ENCODE measurements at regions not wholly inside any gene's neighbourhood (a gene's known extent, or its start where the extent isn't known, plus 50 kb on each side); places are given as distances from the start of the nearest gene placed in this dataset.
"Not testable (repeated sequence)": the region's sequence is repeated elsewhere in the genome, so short reads cannot be mapped to it uniquely, and the experiment has no call there.

GRCh38 chr7:21338728-21339164, 89.1 kb upstream of the SP4 start:
- ATAC-seq, result peak; percentile 88 to 97 (median 96)
- no peak overlapping the region for H3K4me3 ChIP-seq (ENCODE audit: low read length)
- peak overlapping the region; percentile 65 for H3K27ac ChIP-seq (ENCODE audit: low read length)

GRCh38 chr7:21344900-21345299, 83.0 kb upstream of the SP4 start:
- H3K36me3 Mint-ChIP-seq; H3K4me3 ChIP-seq (ENCODE audit: low read length); H3K4me3 Mint-ChIP-seq; H3K4me1 ChIP-seq (ENCODE audit: control insufficient read depth, insufficient read depth, low read length); intact Hi-C loops (cut with micrococcal nuclease); ATAC-seq; H3K27me3 Mint-ChIP-seq (ENCODE audit: low read depth in 2 of 2); H3K27ac ChIP-seq (ENCODE audit: low read length); DNase-seq; H3K27ac Mint-ChIP-seq; H3K27me3 ChIP-seq (ENCODE audit: control insufficient read depth, insufficient read depth, low read length); H3K36me3 ChIP-seq (ENCODE audit: control insufficient read depth, insufficient read depth, low read length); H3K9me3 ChIP-seq (ENCODE audit: control insufficient read depth, insufficient read depth, low read length); H3K9me3 Mint-ChIP-seq: not testable (repeated sequence)
- WGBS (ENCODE audit: insufficient coverage), result 84% methylated on average over 7 of the region's 7 CpGs
- H3K4me1 Mint-ChIP-seq, result peaks cover 27 to 36% of the 10 kb centered on the region in 2 donors

More at GRCh38 chr7:21338728-21339164, 89.1 kb upstream of the SP4 start:
- intact Hi-C loops (cut with micrococcal nuclease), result loop anchor here (1.0 to 5.0 kb wide), 3 partner anchors 15 to 44 kb away; no protein-coding TSS in a partner anchor
- peaks cover 60 to 66% of the 10 kb centered on the region in 2 donors for H3K4me1 Mint-ChIP-seq
- DNase-seq, result peak; percentile 27 to 65
- H3K27me3 ChIP-seq (ENCODE audit: control insufficient read depth, insufficient read depth, low read length), result no peaks in the 10 kb centered on the region
- H3K27me3 Mint-ChIP-seq (ENCODE audit: low read depth in 2 of 2), result no peaks in the 10 kb centered on the region
- H3K27ac Mint-ChIP-seq, result peak overlapping the region; percentile 88 to 94
- H3K36me3 Mint-ChIP-seq, result no peaks in the 10 kb centered on the region
- peaks cover 12% of the 10 kb centered on the region for H3K4me1 ChIP-seq (ENCODE audit: control insufficient read depth, insufficient read depth, low read length)
- H3K4me3 Mint-ChIP-seq, result peak overlapping the region; percentile 72
- H3K9me3 Mint-ChIP-seq, result no peaks in the 10 kb centered on the region
- no peak for TF ChIP-seq CTCF (IDR thresholded peaks at IDR 0.05)
- 11% methylated on average over 4 of the region's 4 CpGs for WGBS (ENCODE audit: insufficient coverage)
- H3K36me3 ChIP-seq (ENCODE audit: control insufficient read depth, insufficient read depth, low read length), result no peaks in the 10 kb centered on the region
- no peaks in the 10 kb centered on the region for H3K9me3 ChIP-seq (ENCODE audit: control insufficient read depth, insufficient read depth, low read length)

GRCh38 chr7:21345361-21345760, 82.5 kb upstream of the SP4 start:
- Mint-ChIP-seq H3K36me3 (no peaks in the 10 kb centered on the region), H3K27me3 (ENCODE audit: low read depth in 2 of 2) (no peaks in the 10 kb centered on the region), H3K9me3 (no peaks in the 10 kb centered on the region), H3K4me1 (peaks cover 23 to 32% of the 10 kb centered on the region in 2 donors), H3K27ac (no peak overlapping the region), H3K4me3 (no peak overlapping the region)
- H3K27ac ChIP-seq (ENCODE audit: low read length), result no peak overlapping the region
- no peak for ATAC-seq
- no peak overlapping the region for H3K4me3 ChIP-seq (ENCODE audit: low read length)
- H3K27me3 ChIP-seq (ENCODE audit: control insufficient read depth, insufficient read depth, low read length), result no peaks in the 10 kb centered on the region
- DNase-seq, result no peak
- 68% methylated on average over 9 of the region's 9 CpGs for WGBS (ENCODE audit: insufficient coverage)
- TF ChIP-seq CTCF (IDR thresholded peaks at IDR 0.05), result no peak
- H3K9me3 ChIP-seq (ENCODE audit: control insufficient read depth, insufficient read depth, low read length), result no peaks in the 10 kb centered on the region
- H3K4me1 ChIP-seq (ENCODE audit: control insufficient read depth, insufficient read depth, low read length), result no peaks in the 10 kb centered on the region
- no peaks in the 10 kb centered on the region for H3K36me3 ChIP-seq (ENCODE audit: control insufficient read depth, insufficient read depth, low read length)
- intact Hi-C loops (cut with micrococcal nuclease), result no loop called here

- Mint-ChIP-seq H3K4me1 (peaks cover 18 to 24% of the 10 kb centered on the region in 2 donors), H3K27me3 (ENCODE audit: low read depth in 2 of 2) (no peaks in the 10 kb centered on the region), H3K4me3 (no peak overlapping the region), H3K9me3 (no peaks in the 10 kb centered on the region), H3K36me3 (no peaks in the 10 kb centered on the region), H3K27ac (no peak overlapping the region)
- intact Hi-C loops (cut with micrococcal nuclease), result no loop called here
- Histone ChIP-seq H3K4me3 (ENCODE audit: low read length) (no peak overlapping the region), H3K36me3 (ENCODE audit: control insufficient read depth, insufficient read depth, low read length) (no peaks in the 10 kb centered on the region), H3K9me3 (ENCODE audit: control insufficient read depth, insufficient read depth, low read length) (no peaks in the 10 kb centered on the region), H3K27me3 (ENCODE audit: control insufficient read depth, insufficient read depth, low read length) (no peaks in the 10 kb centered on the region), H3K4me1 (ENCODE audit: control insufficient read depth, insufficient read depth, low read length) (no peaks in the 10 kb centered on the region), H3K27ac (ENCODE audit: low read length) (no peak overlapping the region)
- no peak for TF ChIP-seq CTCF (IDR thresholded peaks at IDR 0.05)
- DNase-seq (no peak), ATAC-seq (no peak)
These were observed 81.6 kb upstream of the SP4 start for GRCh38 chr7:21346297-21346696.
